PC-9 (cell line): ENCODE measurements at regions not wholly inside any gene's neighbourhood (a gene's known extent, or its start where the extent isn't known, plus 50 kb on each side); places are given as distances from the start of the nearest gene placed in this dataset.

Source experiments
- BruUV-seq: library from RNA; stranded (reverse); fragments of 400-500 nt; replicated peaks from 2 replicates; lab custom pipeline; 2021; lab: Mats Ljungman, UMichigan
- CTCF ChIA-PET: fragments of 300-600 bp; sonication (Branson Sonifier 250); formaldehyde crosslinking; loops from one replicate; lab custom pipeline; 2022; ENCODE audit warnings: antibody characterized with exemption; lab: Charles Lee
- POLR2A ChIA-PET: fragments of 300-600 bp; sonication (Branson Sonifier 250); formaldehyde crosslinking; loops from one replicate; lab custom pipeline; 2022; ENCODE audit warnings: antibody characterized with exemption; ENCODE audit not compliant: unreplicated experiment; lab: Charles Lee
- DNase-seq, 2 experiments: peaks; one replicate each; pipeline versions ENCODE4 v3.0.0 to v3.0.0-alpha.2; 2015 to 2022; ENCODE audit warnings: mixed read lengths in 1 of 2
- H2AFZ ChIP-seq: fragments of 200-600 bp; sonication (generic); 2 replicates; pipeline ENCODE4 v1.8.1; 2017; ENCODE audit warnings: antibody characterized with exemption
- H3F3A ChIP-seq: fragments of 200-600 bp; sonication (generic); 2 replicates; pipeline ENCODE4 v1.8.1; 2017; ENCODE audit warnings: antibody characterized with exemption, mild to moderate bottlenecking, low read depth; ENCODE audit not compliant: insufficient read depth
- H3K27ac ChIP-seq: fragments of 200-600 bp; sonication (generic); 2 replicates; pipeline ENCODE4 v1.6.1; 2016; ENCODE audit warnings: mixed run types
- H3K27me3 ChIP-seq: fragments of 200-600 bp; sonication (generic); 2 replicates; pipeline ENCODE4 v1.6.1; 2016; ENCODE audit warnings: low read depth, mixed run types; ENCODE audit not compliant: insufficient read depth
- H3K36me3 ChIP-seq: fragments of 200-600 bp; sonication (generic); 2 replicates; pipeline ENCODE4 v1.6.1; 2016; ENCODE audit warnings: low read depth, mixed run types
- H3K4me1 ChIP-seq: fragments of 200-600 bp; sonication (generic); replicated peaks from 2 replicates; pipeline ENCODE4 v1.6.1; 2016; ENCODE audit warnings: mixed run types; ENCODE audit not compliant: insufficient read depth
- H3K4me2 ChIP-seq: fragments of 200-600 bp; sonication (generic); 2 replicates; pipeline ENCODE4 v1.6.1; 2017; ENCODE audit warnings: mixed run types
- H3K4me3 ChIP-seq: fragments of 200-600 bp; sonication (generic); 2 replicates; pipeline ENCODE4 v1.6.1; 2016; ENCODE audit warnings: mixed run types
- H3K79me2 ChIP-seq: fragments of 200-600 bp; sonication (generic); 2 replicates; pipeline ENCODE4 v1.6.1; 2017; ENCODE audit warnings: low read depth, mixed run types
- H3K9me2 ChIP-seq: fragments of 200-600 bp; sonication (generic); 2 replicates; pipeline ENCODE4 v1.8.1; 2017; ENCODE audit warnings: mild to moderate bottlenecking; ENCODE audit not compliant: insufficient read depth
- H3K9me3 ChIP-seq: fragments of 200-600 bp; sonication (generic); 2 replicates; pipeline ENCODE4 v1.8.1; 2016; ENCODE audit warnings: low read depth; ENCODE audit not compliant: insufficient read depth
- H4K20me1 ChIP-seq: fragments of 200-600 bp; sonication (generic); 2 replicates; pipeline ENCODE4 v1.8.1; 2017; ENCODE audit not compliant: insufficient read depth
- EZH2 ChIP-seq: fragments of 200-600 bp; sonication (generic); IDR thresholded peaks from 2 replicates; pipeline ENCODE4 v1.8.0; 2017; ENCODE audit warnings: antibody characterized with exemption, low read depth
- intact Hi-C: fragments of 100-400 bp; cut with micrococcal nuclease; formaldehyde crosslinking; loops from one replicate; pipeline ENCODE4 v1.10.0; 2022; ENCODE audit not compliant: unreplicated experiment
- TF ChIP-seq, protein P1 (sequence below): fragments of 200-600 bp; sonication (generic); conservative IDR thresholded peaks from 2 replicates; pipeline ENCODE4 v1.6.1; 2017; ENCODE audit warnings: mixed run types, antibody characterized with exemption, mild to moderate bottlenecking, moderate library complexity

DNA sequence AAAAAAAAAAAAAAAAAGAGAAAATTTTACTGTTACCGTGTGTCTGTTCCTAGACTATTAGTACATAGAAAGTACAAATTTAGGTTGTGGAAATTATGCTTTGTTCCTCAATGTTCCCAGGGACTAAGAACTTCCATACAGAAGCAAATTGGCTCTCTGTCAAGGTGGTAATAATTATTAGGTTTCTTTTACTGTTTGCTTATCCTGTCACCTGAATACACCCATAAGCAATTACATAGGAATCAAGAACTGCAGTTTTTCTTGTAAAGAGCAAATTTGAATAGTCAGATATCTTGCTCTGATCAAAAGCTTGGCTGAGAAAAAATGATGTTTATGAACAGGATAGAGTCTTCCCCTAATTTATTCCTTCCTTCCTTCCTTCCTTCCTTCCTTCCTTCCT is 191.2 kb downstream of the AEBP2 start:
- H3K36me3 ChIP-seq, result no peaks in the 10 kb centered on the region
- TF ChIP-seq, protein P1, sequence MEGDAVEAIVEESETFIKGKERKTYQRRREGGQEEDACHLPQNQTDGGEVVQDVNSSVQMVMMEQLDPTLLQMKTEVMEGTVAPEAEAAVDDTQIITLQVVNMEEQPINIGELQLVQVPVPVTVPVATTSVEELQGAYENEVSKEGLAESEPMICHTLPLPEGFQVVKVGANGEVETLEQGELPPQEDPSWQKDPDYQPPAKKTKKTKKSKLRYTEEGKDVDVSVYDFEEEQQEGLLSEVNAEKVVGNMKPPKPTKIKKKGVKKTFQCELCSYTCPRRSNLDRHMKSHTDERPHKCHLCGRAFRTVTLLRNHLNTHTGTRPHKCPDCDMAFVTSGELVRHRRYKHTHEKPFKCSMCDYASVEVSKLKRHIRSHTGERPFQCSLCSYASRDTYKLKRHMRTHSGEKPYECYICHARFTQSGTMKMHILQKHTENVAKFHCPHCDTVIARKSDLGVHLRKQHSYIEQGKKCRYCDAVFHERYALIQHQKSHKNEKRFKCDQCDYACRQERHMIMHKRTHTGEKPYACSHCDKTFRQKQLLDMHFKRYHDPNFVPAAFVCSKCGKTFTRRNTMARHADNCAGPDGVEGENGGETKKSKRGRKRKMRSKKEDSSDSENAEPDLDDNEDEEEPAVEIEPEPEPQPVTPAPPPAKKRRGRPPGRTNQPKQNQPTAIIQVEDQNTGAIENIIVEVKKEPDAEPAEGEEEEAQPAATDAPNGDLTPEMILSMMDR, result no peak
- TF ChIP-seq EZH2, result no peak
- H3K9me3 ChIP-seq, result no peaks in the 10 kb centered on the region
- intact Hi-C loops, result no loop called here
- CTCF ChIA-PET, result no interaction called here
- H2AFZ ChIP-seq, result no peak overlapping the region
- POLR2A ChIA-PET, result no interaction called here
- no peaks in the 10 kb centered on the region for H3K4me1 ChIP-seq
- no peak overlapping the region for H3K27ac ChIP-seq
- H3F3A ChIP-seq, result no peaks in the 10 kb centered on the region
- no peak overlapping the region for H3K4me2 ChIP-seq
- H3K9me2 ChIP-seq, result no peaks in the 10 kb centered on the region
- no TSS peak for BruUV-seq
- H3K79me2 ChIP-seq, result no peaks in the 10 kb centered on the region
- no peaks in the 10 kb centered on the region for H4K20me1 ChIP-seq
- no peak for DNase-seq
- H3K4me3 ChIP-seq, result no peak overlapping the region
- no peaks in the 10 kb centered on the region for H3K27me3 ChIP-seq

DNA sequence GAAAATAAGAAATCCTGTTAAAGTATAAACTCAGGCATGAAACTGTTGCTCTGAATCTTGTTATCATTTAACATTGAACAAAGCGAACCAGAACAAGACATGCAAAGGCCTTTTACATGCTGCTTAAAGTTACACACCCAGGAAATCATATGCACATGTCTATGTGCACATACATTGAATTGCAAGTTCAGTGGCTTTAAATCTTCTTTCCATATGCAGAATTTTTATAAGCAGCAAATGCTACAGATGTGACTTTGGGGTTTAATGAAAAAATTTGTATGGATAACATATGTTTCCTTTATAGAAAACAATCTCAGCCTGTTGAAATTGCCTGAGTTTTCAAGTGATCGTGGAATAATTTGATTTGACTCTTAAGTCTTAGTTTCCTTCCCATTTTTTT is 193.9 kb downstream of the AEBP2 start:
- H3K79me2 ChIP-seq, result no peaks in the 10 kb centered on the region
- H3F3A ChIP-seq, result no peaks in the 10 kb centered on the region
- no peak overlapping the region for H3K27ac ChIP-seq
- ChIA-PET POLR2A (no interaction called here), CTCF (no interaction called here)
- no peaks in the 10 kb centered on the region for H3K9me2 ChIP-seq
- no peak overlapping the region for H2AFZ ChIP-seq
- no peaks in the 10 kb centered on the region for H3K36me3 ChIP-seq
- TF ChIP-seq EZH2, result no peak
- TF ChIP-seq, protein P1, result no peak
- DNase-seq, result no peak
- H3K4me1 ChIP-seq, result no peaks in the 10 kb centered on the region
- no peaks in the 10 kb centered on the region for H4K20me1 ChIP-seq
- intact Hi-C loops, result no loop called here
- H3K27me3 ChIP-seq, result no peaks in the 10 kb centered on the region
- no TSS peak for BruUV-seq
- H3K9me3 ChIP-seq, result no peaks in the 10 kb centered on the region
- H3K4me3 ChIP-seq, result no peak overlapping the region
- H3K4me2 ChIP-seq, result no peak overlapping the region

DNA sequence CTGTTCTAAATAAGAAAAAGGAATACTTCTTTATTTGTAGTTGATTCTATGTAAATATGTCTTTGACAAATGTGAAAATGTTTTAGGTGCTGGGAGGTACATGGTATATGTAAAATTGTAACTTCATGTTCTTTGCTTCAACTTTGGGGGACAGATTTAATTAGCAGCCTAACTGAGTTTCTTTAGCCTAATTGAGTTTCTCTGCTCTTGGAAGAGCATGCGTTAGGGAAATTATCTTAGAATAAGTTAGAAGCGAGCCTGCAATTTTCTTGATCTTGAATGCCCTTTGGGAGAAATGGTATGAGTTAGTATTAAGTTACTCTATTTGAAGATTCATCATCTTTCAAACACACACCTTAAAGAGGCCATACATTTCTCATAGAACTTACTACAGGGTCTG is 194.3 kb downstream of the AEBP2 start:
- CTCF ChIA-PET, result no interaction called here

More for the DNA sequence above, 194.3 kb downstream of the AEBP2 start:
- no TSS peak for BruUV-seq
- Histone ChIP-seq H3K9me3 (no peaks in the 10 kb centered on the region), H3K9me2 (no peaks in the 10 kb centered on the region), H3K4me2 (no peak overlapping the region), H3K4me3 (no peak overlapping the region), H3F3A (no peaks in the 10 kb centered on the region), H3K27me3 (no peaks in the 10 kb centered on the region), H3K4me1 (no peaks in the 10 kb centered on the region), H2AFZ (no peak overlapping the region), H4K20me1 (no peaks in the 10 kb centered on the region), H3K27ac (no peak overlapping the region), H3K36me3 (no peaks in the 10 kb centered on the region), H3K79me2 (no peaks in the 10 kb centered on the region)
- POLR2A ChIA-PET, result no interaction called here
- no peak for DNase-seq
- TF ChIP-seq, protein P1, result no peak
- TF ChIP-seq EZH2, result no peak
- intact Hi-C loops, result no loop called here
